ENCODE measurements at regions not wholly inside any gene's neighbourhood (a gene's known extent, or its start where the extent isn't known, plus 50 kb on each side); places are given as distances from the start of the nearest gene placed in this dataset.
A peak's percentile ranks its signal among the peaks of the same experiment; 100 is the strongest.

DNA sequence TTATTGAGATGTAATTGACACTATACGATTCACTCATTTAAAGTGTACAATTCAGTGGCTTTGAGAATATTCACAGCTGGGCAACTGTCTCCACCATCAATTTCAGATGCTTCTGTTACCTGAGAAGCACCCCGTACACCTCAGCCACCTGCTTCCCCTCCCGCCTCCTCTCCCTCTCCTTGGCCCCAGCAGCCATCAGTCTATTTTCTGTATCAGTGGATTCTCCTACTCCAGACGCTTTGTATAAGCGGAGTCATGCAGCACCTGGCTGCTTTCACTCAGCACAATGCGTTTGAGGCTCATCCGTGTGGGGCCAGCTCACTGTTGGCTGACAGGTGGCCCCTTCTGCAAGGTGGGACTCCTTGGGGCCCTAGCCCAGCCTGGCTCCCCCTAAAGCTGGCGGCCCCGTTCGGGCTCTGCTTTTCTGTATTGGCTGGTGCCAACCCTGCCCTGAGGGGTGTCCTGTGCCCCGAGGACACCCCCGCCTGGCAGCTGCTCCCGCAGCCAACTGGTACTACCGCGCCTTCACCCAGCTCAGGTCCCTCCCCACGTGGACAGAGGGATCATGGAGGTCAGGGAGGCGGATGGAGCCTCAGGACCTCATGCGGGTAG, 124.4 kb upstream of the COL5A1 start:
- 86 to 90% methylated on average over 9 to 18 of the region's 18 CpGs for WGBS, 2 experiments (ENCODE audit: insufficient coverage in 1 of 2, insufficient read length in 1 of 2)
- Mint-ChIP-seq H3K9me3 (peaks cover 15% of the 10 kb centered on the region), H3K36me3 (ENCODE audit: low read depth) (no peaks in the 10 kb centered on the region), H3K4me1 (no peaks in the 10 kb centered on the region), H3K27ac (no peak overlapping the region), H3K4me3 (no peak overlapping the region), H3K27me3 (ENCODE audit: insufficient read depth) (no peaks in the 10 kb centered on the region)
- Histone ChIP-seq H3K4me1 (ENCODE audit: control insufficient read depth, insufficient read depth, low read length) (no peaks in the 10 kb centered on the region), H3K4me3 (ENCODE audit: low read length) (no peak overlapping the region), H3K36me3 (ENCODE audit: control insufficient read depth, insufficient read depth, low read length) (no peaks in the 10 kb centered on the region), H3K9me3 (ENCODE audit: control insufficient read depth, low read length) (no peaks in the 10 kb centered on the region), H3K27ac (ENCODE audit: low read depth, low read length) (no peak overlapping the region), H3K9ac (ENCODE audit: extremely low read depth, low read length, poor library complexity, severe bottlenecking) (no peak overlapping the region), H3K27me3 (ENCODE audit: control insufficient read depth, insufficient read depth, low read length, poor library complexity, severe bottlenecking) (no peaks in the 10 kb centered on the region)
- TF ChIP-seq, protein P1, sequence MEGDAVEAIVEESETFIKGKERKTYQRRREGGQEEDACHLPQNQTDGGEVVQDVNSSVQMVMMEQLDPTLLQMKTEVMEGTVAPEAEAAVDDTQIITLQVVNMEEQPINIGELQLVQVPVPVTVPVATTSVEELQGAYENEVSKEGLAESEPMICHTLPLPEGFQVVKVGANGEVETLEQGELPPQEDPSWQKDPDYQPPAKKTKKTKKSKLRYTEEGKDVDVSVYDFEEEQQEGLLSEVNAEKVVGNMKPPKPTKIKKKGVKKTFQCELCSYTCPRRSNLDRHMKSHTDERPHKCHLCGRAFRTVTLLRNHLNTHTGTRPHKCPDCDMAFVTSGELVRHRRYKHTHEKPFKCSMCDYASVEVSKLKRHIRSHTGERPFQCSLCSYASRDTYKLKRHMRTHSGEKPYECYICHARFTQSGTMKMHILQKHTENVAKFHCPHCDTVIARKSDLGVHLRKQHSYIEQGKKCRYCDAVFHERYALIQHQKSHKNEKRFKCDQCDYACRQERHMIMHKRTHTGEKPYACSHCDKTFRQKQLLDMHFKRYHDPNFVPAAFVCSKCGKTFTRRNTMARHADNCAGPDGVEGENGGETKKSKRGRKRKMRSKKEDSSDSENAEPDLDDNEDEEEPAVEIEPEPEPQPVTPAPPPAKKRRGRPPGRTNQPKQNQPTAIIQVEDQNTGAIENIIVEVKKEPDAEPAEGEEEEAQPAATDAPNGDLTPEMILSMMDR (conservative IDR thresholded peaks at IDR 0.05), result no peak
- DNase-seq, result no peak

DNA sequence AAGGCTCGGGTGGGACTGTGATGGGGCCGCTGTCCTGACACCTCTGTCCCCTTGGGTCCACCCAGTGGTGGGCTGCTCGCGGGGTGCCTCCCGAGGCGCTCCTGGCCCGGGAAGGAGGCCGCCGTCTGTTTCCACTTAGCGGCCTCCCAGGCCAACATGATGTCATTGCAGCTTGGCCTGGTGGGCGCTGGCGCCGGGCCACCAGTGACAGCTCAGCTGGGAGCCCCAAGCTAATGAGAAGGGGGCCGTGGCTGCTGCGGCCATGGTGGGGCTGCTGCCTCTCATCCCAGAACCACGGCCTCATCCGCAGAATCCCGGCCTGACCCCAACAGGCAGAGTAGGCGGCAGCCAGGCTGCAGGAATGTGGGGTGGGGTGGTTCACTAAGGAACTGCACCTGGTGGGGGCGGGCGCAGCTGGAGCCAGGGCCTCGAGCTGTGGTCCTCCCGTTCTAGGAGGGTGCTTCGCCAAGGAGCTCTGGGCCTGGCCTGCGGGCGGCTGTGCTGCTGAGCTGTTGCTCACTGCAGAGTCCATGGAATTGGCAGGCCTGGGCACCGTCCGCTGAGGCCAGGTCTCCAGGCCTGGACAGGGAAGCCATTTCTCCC, 123.5 kb upstream of the COL5A1 start:
- 88% methylated on average over 12 to 28 of the region's 28 CpGs for WGBS, 2 experiments (ENCODE audit: insufficient coverage in 1 of 2, insufficient read length in 1 of 2)
- no peaks in the 10 kb centered on the region for H3K36me3 ChIP-seq (ENCODE audit: control insufficient read depth, insufficient read depth, low read length)
- no peaks in the 10 kb centered on the region for H3K36me3 Mint-ChIP-seq (ENCODE audit: low read depth)
- TF ChIP-seq, protein P1 (conservative IDR thresholded peaks at IDR 0.05), result no peak
- H3K9ac ChIP-seq (ENCODE audit: extremely low read depth, low read length, poor library complexity, severe bottlenecking), result no peak overlapping the region
- peaks cover 15% of the 10 kb centered on the region for H3K9me3 Mint-ChIP-seq
- no peak overlapping the region for H3K27ac ChIP-seq (ENCODE audit: low read depth, low read length)
- no peaks in the 10 kb centered on the region for H3K4me1 ChIP-seq (ENCODE audit: control insufficient read depth, insufficient read depth, low read length)
- no peak overlapping the region for H3K27ac Mint-ChIP-seq
- no peaks in the 10 kb centered on the region for H3K4me1 Mint-ChIP-seq
- DNase-seq, result peak; percentile 75
- no peaks in the 10 kb centered on the region for H3K27me3 Mint-ChIP-seq (ENCODE audit: insufficient read depth)
- H3K27me3 ChIP-seq (ENCODE audit: control insufficient read depth, insufficient read depth, low read length, poor library complexity, severe bottlenecking), result no peaks in the 10 kb centered on the region
- H3K9me3 ChIP-seq (ENCODE audit: control insufficient read depth, low read length), result no peaks in the 10 kb centered on the region
- no peak overlapping the region for H3K4me3 Mint-ChIP-seq
- H3K4me3 ChIP-seq (ENCODE audit: low read length), result no peak overlapping the region

DNA sequence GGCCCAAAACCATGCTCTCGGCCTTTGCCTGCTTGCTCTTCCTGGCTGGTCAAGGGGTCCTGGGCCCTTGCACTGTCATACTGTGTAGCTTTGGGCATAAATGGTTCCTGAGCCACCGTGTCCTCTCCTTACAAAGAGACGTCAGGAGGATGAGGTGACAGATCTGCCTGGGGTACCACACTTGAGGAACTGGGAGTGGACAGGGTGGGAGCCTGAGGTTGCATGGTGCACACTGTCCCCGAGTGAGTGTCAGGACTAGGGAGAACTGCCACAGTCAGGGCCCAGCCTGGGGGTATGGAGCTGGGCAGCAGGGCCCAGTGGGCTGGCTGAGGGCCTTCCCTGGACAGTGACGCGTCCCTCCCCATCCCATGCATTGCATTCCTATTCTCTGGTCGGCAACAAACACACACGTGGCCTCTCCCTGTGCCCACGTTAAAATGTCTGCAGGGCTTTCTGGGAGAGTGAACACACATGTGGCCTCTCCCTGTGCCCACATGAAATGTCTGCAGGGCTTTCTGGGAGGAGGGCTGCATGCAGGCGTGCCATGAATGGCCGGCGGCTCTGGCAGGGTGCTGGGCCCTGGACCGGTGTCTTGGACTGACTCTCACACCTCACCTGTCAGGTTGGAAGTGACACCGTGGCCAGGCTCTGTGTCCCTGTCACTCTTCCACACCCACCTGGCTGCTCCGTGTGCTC, 122.1 kb upstream of the COL5A1 start:
- TF ChIP-seq, protein P1 (conservative IDR thresholded peaks at IDR 0.05), result no peak
- no peak overlapping the region for H3K9ac ChIP-seq (ENCODE audit: extremely low read depth, low read length, poor library complexity, severe bottlenecking)
- H3K9me3 Mint-ChIP-seq, result peaks cover 9% of the 10 kb centered on the region

More for the DNA sequence above, 122.1 kb upstream of the COL5A1 start:
- Mint-ChIP-seq H3K36me3 (ENCODE audit: low read depth) (no peaks in the 10 kb centered on the region), H3K27ac (no peak overlapping the region), H3K4me3 (no peak overlapping the region), H3K4me1 (no peaks in the 10 kb centered on the region), H3K27me3 (ENCODE audit: insufficient read depth) (no peaks in the 10 kb centered on the region)
- no peaks in the 10 kb centered on the region for H3K4me1 ChIP-seq (ENCODE audit: control insufficient read depth, insufficient read depth, low read length)
- WGBS, 2 experiments (ENCODE audit: insufficient coverage in 1 of 2, insufficient read length in 1 of 2), result 95 to 97% methylated on average over 11 to 15 of the region's 15 CpGs
- no peak overlapping the region for H3K27ac ChIP-seq (ENCODE audit: low read depth, low read length)
- H3K4me3 ChIP-seq (ENCODE audit: low read length), result no peak overlapping the region
- no peak for DNase-seq
- no peaks in the 10 kb centered on the region for H3K9me3 ChIP-seq (ENCODE audit: control insufficient read depth, low read length)
- H3K36me3 ChIP-seq (ENCODE audit: control insufficient read depth, insufficient read depth, low read length), result no peaks in the 10 kb centered on the region
- H3K27me3 ChIP-seq (ENCODE audit: control insufficient read depth, insufficient read depth, low read length, poor library complexity, severe bottlenecking), result no peaks in the 10 kb centered on the region

Measured in endodermal cell (in vitro differentiated cells).